Right lobe of liver (tissue), 6 donors: ENCODE measurements at regions not wholly inside any gene's neighbourhood (a gene's known extent, or its start where the extent isn't known, plus 50 kb on each side); places are given as distances from the start of the nearest gene placed in this dataset.

Experiments used
- ATAC-seq, 4 donors: fragments of 200-7000 bp; cut with Tn5 transposase; one replicate each; pipeline ENCODE4 v1.9.1; 2020; ENCODE audit warnings: mild to moderate bottlenecking in 4 of 4, moderate library complexity in 4 of 4
- DNase-seq, 3 donors: peaks; one replicate each; pipeline ENCODE4 v3.0.0-alpha.2; 2020
- H3K27ac ChIP-seq, 3 donors: fragments of 200-600 bp; one replicate each; pipeline ENCODE4 v1.8.0; 2022
- H3K27me3 ChIP-seq, 2 donors: fragments of 200-600 bp; one replicate each; pipeline ENCODE4 v1.8.0; 2022
- H3K36me3 ChIP-seq, 4 donors: fragments of 200-600 bp; sonication (generic) in 1 of 4; one replicate each; pipeline versions ENCODE4 v1.5.1 to v1.8.0; 2017 to 2022; ENCODE audit warnings: control low read depth in 1 of 4
- H3K4me1 ChIP-seq, 4 donors: fragments of 200-600 bp; sonication (generic) in 1 of 4; one replicate each; pipeline versions ENCODE4 v1.5.1 to v1.8.0; 2017 to 2022; ENCODE audit warnings: control low read depth in 1 of 4
- H3K4me3 ChIP-seq, 3 donors: fragments of 200-600 bp; one replicate each; pipeline ENCODE4 v1.8.0; 2022
- H3K9me3 ChIP-seq, 4 donors: fragments of 200-600 bp; sonication (generic) in 1 of 4; one replicate each; pipeline versions ENCODE4 v1.5.1 to v1.8.0; 2017 to 2022; ENCODE audit warnings: control low read depth in 1 of 4
- CTCF ChIP-seq, 4 donors: fragments of 200-600 bp in 3 of 4; fragments of 450-650 bp in 1 of 4; IDR thresholded peaks; one replicate each; pipeline versions ENCODE4 v1.5.1 to v1.8.0; 2016 to 2022; ENCODE audit warnings: antibody characterized with exemption in 4 of 4, mild to moderate bottlenecking in 2 of 4
- POLR2A ChIP-seq: fragments of 450-650 bp; IDR thresholded peaks from one replicate; pipeline ENCODE4 v1.6.1; 2017; ENCODE audit warnings: antibody characterized with exemption, mild to moderate bottlenecking
- WGBS: methylation state at CpG from one replicate; pipeline ENCODE4 v1.1.6; 2018; ENCODE audit warnings: low coverage, low lambda C conversion rate; ENCODE audit not compliant: insufficient coverage; ENCODE audit errors: missing lambda C conversion rate; 5-methylcytosine and 5-hydroxymethylcytosine counted together
- intact Hi-C, 2 donors: fragments of 100-400 bp; cut with DNase I; formaldehyde crosslinking; loops; one replicate each; pipeline versions ENCODE4 v1.11.2 to v1.14.1; 2022
- donor health status: DM: no; HTN: yes; CAD: no.
- donor health status: DM: no; HTN: no; CAD: no.
- donor health status: DM: no; HTN: no; CAD: no.
- donor health status: DM: no; HTN: yes; CAD: no.
- donor health status: DM: no; HTN: yes; CAD: no.

DNA sequence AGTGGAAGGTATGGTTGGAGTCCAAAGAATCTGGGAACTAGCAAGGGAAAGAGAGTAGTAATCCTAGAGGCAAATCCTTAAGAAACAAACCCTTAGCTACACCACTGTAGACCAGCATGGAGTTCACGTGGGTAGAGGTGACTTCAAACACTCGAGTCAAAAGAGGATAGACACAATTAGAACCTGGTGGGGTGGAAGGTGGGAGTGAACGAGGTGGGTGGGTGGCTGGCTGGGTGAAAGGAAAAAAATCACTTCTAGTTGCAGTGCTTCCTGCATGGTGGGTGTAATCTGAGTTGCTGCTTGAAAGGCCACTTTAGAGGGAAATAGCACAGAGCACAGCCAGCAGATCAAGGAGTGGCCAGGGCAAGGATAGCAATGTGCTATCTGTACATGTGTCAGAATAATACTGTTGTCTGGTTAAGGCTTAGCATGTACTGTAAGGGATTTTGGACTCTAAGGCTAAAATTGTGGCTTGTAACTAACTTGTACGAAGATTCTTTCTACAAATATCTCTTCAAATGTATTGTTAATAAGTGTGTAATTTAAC is 356.2 kb downstream of the GRIA2 start:
- WGBS: 53% methylated on average over 4 of the region's 4 CpGs

GRCh38 chr4:157575339-157575738 is 354.8 kb downstream of the GRIA2 start:
- Histone ChIP-seq H3K27me3 (no peaks in the 10 kb centered on the region), H3K4me1 (no peaks in the 10 kb centered on the region), H3K36me3 (no peaks in the 10 kb centered on the region), H3K9me3 (no peaks in the 10 kb centered on the region), H3K27ac (no peak overlapping the region), H3K4me3 (no peak overlapping the region)
- TF ChIP-seq CTCF (IDR thresholded peaks at IDR 0.05) (no peak), POLR2A (no peak)
- WGBS: 100% methylated on average over 2 of the region's 8 CpGs
- ATAC-seq (peak in 1 of 4 donors; percentile 21), DNase-seq (no peak)
- intact Hi-C loops: no loop called here

More for the DNA sequence above, 356.2 kb downstream of the GRIA2 start:
- Histone ChIP-seq H3K27me3 (no peaks in the 10 kb centered on the region), H3K27ac (no peak overlapping the region), H3K4me3 (no peak overlapping the region), H3K9me3 (no peaks in the 10 kb centered on the region), H3K4me1 (no peaks in the 10 kb centered on the region), H3K36me3 (no peaks in the 10 kb centered on the region)
- TF ChIP-seq POLR2A: no peak
- TF ChIP-seq CTCF (IDR thresholded peaks at IDR 0.05): no peak
- DNase-seq (no peak), ATAC-seq (no peak)
- intact Hi-C loops: no loop called here

- Histone ChIP-seq H3K9me3 (no peaks in the 10 kb centered on the region), H3K27me3 (no peaks in the 10 kb centered on the region), H3K36me3 (no peaks in the 10 kb centered on the region), H3K4me3 (no peak overlapping the region), H3K4me1 (no peaks in the 10 kb centered on the region), H3K27ac (no peak overlapping the region)
- intact Hi-C loops: no loop called here
- TF ChIP-seq CTCF (IDR thresholded peaks at IDR 0.05) (no peak), POLR2A (no peak)
- ATAC-seq (no peak), DNase-seq (no peak)
- 100% methylated on average over 1 of the region's 7 CpGs for WGBS
These were observed 354.1 kb downstream of the GRIA2 start for GRCh38 chr4:157574606-157575005.

DNA sequence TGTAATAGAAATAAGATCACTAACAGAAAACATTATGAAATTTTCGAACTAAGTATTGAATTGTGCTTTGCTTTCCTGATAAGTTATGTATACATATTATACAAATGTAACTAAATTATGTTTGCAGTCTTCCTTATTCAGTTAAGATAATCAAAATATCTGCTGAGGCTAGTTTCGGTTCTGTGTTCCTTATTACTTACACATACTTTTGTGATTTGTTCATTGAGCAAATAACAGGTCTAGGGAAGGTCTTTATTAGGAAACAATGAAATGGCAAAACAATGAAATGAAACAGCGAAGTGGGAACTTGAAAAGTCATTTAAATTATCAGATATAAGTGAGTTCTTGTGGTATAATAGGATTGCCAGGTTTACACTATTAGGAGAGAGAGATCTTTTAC is 352.4 kb downstream of the GRIA2 start:
- ATAC-seq (no peak), DNase-seq (no peak)
- WGBS: 65% methylated on average over 3 of the region's 3 CpGs
- no peaks in the 10 kb centered on the region for H3K36me3 ChIP-seq
- H3K27me3 ChIP-seq: no peaks in the 10 kb centered on the region
- no peaks in the 10 kb centered on the region for H3K4me1 ChIP-seq
- no peak overlapping the region for H3K4me3 ChIP-seq
- no peak overlapping the region for H3K27ac ChIP-seq
- TF ChIP-seq CTCF (IDR thresholded peaks at IDR 0.05) (no peak), POLR2A (no peak)
- intact Hi-C loops: no loop called here
- no peaks in the 10 kb centered on the region for H3K9me3 ChIP-seq

- ATAC-seq (no peak), DNase-seq (no peak)
- Histone ChIP-seq H3K27ac (no peak overlapping the region), H3K9me3 (no peaks in the 10 kb centered on the region), H3K4me3 (no peak overlapping the region), H3K4me1 (no peaks in the 10 kb centered on the region), H3K36me3 (no peaks in the 10 kb centered on the region), H3K27me3 (no peaks in the 10 kb centered on the region)
- intact Hi-C loops: no loop called here
- WGBS: 73% methylated on average over 2 of the region's 2 CpGs
- TF ChIP-seq CTCF (IDR thresholded peaks at IDR 0.05) (no peak), POLR2A (no peak)
These were observed 351.8 kb downstream of the GRIA2 start for GRCh38 chr4:157572284-157572683.
